ENCODE measurements at regions not wholly inside any gene's neighbourhood (a gene's known extent, or its start where the extent isn't known, plus 50 kb on each side); places are given as distances from the start of the nearest gene placed in this dataset.

DNA sequence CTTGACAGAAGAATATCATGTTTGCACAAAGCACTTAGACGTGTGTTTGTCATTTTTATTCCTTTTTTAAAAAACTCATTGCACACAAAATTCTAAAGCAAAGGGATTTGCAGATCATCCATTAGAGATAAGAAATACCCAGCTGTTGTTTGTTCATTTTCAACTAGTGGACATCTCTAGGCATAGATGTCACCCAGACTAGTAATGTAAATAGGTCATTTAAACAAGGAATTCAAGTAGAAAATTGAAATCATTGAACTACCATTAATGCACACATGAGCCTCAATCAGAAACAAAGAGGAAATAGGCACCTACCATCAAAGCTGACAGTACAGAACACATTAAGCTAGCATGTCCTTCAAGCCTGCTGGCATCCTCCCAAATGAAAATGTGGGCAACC, 107.3 kb downstream of the OR2K2 start:
- TF ChIP-seq, protein P1, sequence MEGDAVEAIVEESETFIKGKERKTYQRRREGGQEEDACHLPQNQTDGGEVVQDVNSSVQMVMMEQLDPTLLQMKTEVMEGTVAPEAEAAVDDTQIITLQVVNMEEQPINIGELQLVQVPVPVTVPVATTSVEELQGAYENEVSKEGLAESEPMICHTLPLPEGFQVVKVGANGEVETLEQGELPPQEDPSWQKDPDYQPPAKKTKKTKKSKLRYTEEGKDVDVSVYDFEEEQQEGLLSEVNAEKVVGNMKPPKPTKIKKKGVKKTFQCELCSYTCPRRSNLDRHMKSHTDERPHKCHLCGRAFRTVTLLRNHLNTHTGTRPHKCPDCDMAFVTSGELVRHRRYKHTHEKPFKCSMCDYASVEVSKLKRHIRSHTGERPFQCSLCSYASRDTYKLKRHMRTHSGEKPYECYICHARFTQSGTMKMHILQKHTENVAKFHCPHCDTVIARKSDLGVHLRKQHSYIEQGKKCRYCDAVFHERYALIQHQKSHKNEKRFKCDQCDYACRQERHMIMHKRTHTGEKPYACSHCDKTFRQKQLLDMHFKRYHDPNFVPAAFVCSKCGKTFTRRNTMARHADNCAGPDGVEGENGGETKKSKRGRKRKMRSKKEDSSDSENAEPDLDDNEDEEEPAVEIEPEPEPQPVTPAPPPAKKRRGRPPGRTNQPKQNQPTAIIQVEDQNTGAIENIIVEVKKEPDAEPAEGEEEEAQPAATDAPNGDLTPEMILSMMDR (IDR thresholded peaks at IDR 0.05; ENCODE audit: low read length) = no peak
- TF ChIP-seq EZH2 (IDR thresholded peaks at IDR 0.05; ENCODE audit: borderline replicate concordance, low read length) = no peak
